Nephron (organoid): ENCODE measurements at regions not wholly inside any gene's neighbourhood (a gene's known extent, or its start where the extent isn't known, plus 50 kb on each side); places are given as distances from the start of the nearest gene placed in this dataset.
A peak's percentile ranks its signal among the peaks of the same experiment; 100 is the strongest.

ENCODE experiments used
- H3K27ac Mint-ChIP-seq, 3 experiments: 2 replicates each; pipeline ENCODE4 v1.8.0; 2020; ENCODE audit warnings: mixed read lengths in 3 of 3, mild to moderate bottlenecking in 2 of 3, moderate library complexity in 1 of 3
- H3K27me3 Mint-ChIP-seq: 2 replicates; pipeline ENCODE4 v1.8.0; 2021; ENCODE audit warnings: low read depth, mild to moderate bottlenecking, moderate library complexity, mixed read lengths
- H3K36me3 Mint-ChIP-seq: 2 replicates; pipeline ENCODE4 v1.8.0; 2020; ENCODE audit warnings: low read depth, mixed read lengths
- H3K4me1 Mint-ChIP-seq: 2 replicates; pipeline ENCODE4 v1.8.0; 2020; ENCODE audit warnings: mixed read lengths
- H3K4me3 Mint-ChIP-seq, 3 experiments: 2 replicates each; pipeline ENCODE4 v1.8.0; 2020; ENCODE audit warnings: mild to moderate bottlenecking in 3 of 3, mixed read lengths in 3 of 3, moderate library complexity in 2 of 3
- H3K9me3 Mint-ChIP-seq: 2 replicates; pipeline ENCODE4 v1.8.0; 2020; ENCODE audit warnings: mixed read lengths
- TF ChIP-seq, protein P1 (sequence below), 3 experiments: fragments of 200-600 bp; sonication (generic); IDR thresholded peaks; one replicate each; pipeline ENCODE4 v1.5.0; 2021; ENCODE audit warnings: antibody characterized with exemption in 3 of 3; ENCODE audit not compliant: unreplicated experiment in 3 of 3

DNA sequence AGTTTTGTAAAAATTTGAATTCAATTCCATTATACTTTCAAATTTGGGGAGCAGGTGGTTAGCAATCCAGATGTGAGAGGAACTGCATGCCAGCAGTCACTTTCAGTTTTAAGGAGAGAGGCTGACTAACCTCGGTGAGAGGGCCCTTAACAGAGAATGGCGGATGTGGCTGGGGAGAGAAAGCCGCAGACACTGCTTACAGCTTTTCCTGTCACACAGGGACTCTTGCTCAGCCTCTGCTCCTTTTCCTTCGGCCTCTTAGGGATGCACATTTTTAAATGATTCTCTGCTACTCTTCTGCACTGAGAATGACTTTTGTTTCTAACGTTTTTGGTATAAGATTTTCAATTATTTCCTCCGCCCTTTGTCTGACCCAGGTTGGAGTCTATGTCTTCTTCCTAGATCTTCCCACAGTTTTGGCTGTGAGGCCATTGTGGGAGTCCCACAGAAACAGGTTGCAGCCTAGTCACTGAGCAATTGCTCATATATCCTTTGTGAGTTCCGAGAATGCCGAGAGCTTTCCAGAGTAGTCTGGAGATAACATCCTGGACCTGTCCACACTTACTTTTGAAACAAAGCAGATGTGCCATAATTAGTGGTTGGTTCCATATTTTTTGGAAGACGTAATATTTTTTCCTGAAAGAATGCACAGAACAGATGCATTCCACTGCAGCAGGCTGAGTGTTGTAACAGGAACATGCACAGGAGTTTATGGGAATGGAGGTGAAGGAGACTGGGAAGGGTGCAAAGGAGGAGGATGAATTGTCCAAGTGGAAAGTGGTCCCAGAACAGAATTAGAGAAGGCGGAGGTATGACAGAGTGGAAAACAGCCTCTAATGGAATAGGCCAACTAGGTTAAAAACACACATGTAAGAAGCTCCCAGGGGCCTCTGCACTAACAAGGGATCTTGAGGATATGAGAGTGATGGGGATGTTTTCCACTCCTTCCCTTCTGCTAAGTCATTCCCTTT lies 168.0 kb upstream of the ZNF32 start:
- Mint-ChIP-seq H3K9me3 (no peaks in the 10 kb centered on the region), H3K36me3 (no peaks in the 10 kb centered on the region), H3K27me3 (peaks cover 8% of the 10 kb centered on the region), H3K4me1 (peaks cover 31% of the 10 kb centered on the region), H3K27ac (peak overlapping the region; percentile 52 to 93 (median 80)), H3K4me3 (peak overlapping the region in 2 of 3 experiments; percentile 2 to 11)
- TF ChIP-seq, protein P1, sequence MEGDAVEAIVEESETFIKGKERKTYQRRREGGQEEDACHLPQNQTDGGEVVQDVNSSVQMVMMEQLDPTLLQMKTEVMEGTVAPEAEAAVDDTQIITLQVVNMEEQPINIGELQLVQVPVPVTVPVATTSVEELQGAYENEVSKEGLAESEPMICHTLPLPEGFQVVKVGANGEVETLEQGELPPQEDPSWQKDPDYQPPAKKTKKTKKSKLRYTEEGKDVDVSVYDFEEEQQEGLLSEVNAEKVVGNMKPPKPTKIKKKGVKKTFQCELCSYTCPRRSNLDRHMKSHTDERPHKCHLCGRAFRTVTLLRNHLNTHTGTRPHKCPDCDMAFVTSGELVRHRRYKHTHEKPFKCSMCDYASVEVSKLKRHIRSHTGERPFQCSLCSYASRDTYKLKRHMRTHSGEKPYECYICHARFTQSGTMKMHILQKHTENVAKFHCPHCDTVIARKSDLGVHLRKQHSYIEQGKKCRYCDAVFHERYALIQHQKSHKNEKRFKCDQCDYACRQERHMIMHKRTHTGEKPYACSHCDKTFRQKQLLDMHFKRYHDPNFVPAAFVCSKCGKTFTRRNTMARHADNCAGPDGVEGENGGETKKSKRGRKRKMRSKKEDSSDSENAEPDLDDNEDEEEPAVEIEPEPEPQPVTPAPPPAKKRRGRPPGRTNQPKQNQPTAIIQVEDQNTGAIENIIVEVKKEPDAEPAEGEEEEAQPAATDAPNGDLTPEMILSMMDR (IDR thresholded peaks at IDR 0.05; ENCODE audit: unreplicated experiment in 3 of 3): no peak

DNA sequence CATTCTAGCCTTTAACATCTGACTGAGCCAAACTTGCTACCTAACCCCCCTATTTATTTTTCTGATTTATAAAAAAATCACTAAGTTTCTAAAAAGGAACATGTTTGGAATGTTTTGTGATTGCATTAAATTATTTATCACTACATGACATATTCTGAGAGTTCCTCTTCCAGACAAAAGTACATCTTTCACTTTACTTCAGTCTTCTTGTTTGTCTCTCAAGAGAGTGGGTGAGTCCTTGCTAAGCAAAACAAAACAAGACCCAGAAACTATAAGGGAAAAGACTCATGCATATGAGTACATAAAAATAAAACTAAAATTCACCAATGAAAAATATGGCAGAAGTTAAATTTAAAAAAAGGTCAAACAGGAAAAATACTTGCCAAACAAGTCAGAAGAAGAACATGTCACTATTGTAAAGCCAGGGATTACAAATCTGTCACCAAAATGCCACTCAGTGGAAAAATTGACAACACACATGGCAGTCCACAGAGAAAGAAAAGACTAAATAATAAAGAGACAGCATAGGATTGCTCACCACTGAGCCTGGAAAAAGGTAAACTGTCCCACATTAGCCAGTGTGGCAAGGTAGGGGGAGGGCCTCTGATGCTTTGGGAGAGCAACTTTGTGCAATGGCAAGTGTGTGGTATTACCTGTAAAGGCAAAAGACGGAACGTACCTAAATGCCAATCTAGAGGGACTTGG lies 166.7 kb upstream of the ZNF32 start:
- Mint-ChIP-seq H3K9me3 (no peaks in the 10 kb centered on the region), H3K36me3 (no peaks in the 10 kb centered on the region), H3K27me3 (no peaks in the 10 kb centered on the region), H3K4me3 (no peak overlapping the region), H3K27ac (peak overlapping the region in 2 of 3 experiments; percentile 44 to 80), H3K4me1 (peaks cover 42% of the 10 kb centered on the region)
- TF ChIP-seq, protein P1 (IDR thresholded peaks at IDR 0.05; ENCODE audit: unreplicated experiment in 3 of 3): no peak

DNA sequence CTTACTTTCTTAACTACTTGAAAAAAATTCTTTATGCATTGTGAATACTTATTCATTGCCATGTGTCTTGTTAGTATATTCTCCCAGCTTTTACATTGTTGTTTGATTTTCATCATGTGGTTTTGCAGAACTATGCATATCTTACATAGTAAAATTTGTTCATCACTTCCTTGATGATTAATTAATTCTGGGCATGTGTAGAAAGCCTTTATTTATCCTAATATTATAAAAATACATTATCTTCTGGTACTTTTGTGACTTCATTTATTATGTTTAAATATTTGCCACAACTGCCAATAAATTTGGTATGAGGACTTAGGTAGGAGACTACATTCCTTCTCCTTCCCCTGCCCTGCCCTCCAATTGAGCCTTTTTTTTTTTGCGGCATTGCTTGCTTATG lies 166.0 kb upstream of the ZNF32 start:
- H3K27ac Mint-ChIP-seq: no peak overlapping the region
- TF ChIP-seq, protein P1 (IDR thresholded peaks at IDR 0.05; ENCODE audit: unreplicated experiment in 3 of 3): no peak
- no peaks in the 10 kb centered on the region for H3K36me3 Mint-ChIP-seq
- H3K4me3 Mint-ChIP-seq: no peak overlapping the region
- peaks cover 35% of the 10 kb centered on the region for H3K4me1 Mint-ChIP-seq
- no peaks in the 10 kb centered on the region for H3K27me3 Mint-ChIP-seq
- no peaks in the 10 kb centered on the region for H3K9me3 Mint-ChIP-seq

DNA sequence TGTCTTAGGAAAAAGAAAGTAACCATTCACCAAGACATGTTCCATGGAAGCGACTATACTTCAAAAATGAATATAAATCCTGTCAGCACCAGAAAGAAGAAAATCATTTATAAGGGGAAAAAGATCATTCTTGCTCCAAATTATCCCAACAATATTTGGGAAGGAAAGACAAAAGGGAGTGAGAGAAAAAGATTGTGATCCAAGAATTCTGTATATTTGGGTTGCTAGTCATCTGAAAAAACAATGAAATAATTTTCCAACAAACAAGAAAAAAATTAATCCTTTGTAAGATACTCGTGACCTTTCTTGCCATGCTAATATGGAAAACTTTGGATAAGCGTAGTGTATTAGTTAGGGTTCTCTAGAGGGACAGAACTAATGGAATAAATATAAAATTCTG lies 163.2 kb upstream of the ZNF32 start:
- Mint-ChIP-seq H3K27ac (peak overlapping the region in 2 of 3 experiments; percentile 50 to 66), H3K4me1 (peaks cover 37% of the 10 kb centered on the region), H3K27me3 (peaks cover 8% of the 10 kb centered on the region), H3K36me3 (no peaks in the 10 kb centered on the region), H3K9me3 (no peaks in the 10 kb centered on the region), H3K4me3 (no peak overlapping the region)
- TF ChIP-seq, protein P1 (IDR thresholded peaks at IDR 0.05; ENCODE audit: unreplicated experiment in 3 of 3): no peak

DNA sequence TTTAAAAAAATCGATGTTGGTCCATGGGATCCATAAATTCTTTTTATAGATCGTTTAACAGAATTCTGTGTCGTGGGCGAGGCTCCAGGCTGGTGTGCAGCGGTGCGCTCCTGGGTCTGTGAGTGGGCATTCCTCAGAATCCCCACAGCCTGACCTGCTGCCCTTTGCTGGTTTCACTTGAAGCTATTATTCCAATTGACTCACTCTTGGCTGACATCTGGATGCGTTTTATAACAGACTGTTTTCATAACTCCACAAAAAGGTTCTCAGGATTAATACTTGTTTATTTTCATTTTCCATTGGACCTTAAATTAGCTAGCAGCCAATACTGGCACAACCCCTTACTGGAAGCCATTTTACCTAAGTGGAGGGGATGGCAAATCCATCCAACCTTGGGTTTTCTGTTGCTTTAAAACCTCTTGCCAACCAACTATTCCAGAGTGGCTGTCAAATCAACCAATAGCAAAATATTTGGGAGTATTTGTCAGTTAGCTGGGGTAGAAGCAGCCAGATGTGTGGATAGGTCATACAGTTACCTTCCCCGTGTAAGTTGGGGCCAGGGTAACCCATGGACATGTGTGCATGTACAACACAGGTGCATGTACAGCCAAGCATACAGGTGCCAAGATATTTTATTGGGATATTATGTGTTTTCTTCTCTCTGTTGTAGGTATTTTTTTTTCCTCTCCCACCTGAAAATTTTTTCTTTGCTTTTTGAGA lies 160.7 kb upstream of the ZNF32 start:
- peak overlapping the region in 2 of 3 experiments; percentile 23 to 69 for H3K27ac Mint-ChIP-seq
- H3K27me3 Mint-ChIP-seq: peaks cover 10% of the 10 kb centered on the region
- H3K36me3 Mint-ChIP-seq: no peaks in the 10 kb centered on the region
- H3K4me3 Mint-ChIP-seq: no peak overlapping the region
- no peaks in the 10 kb centered on the region for H3K9me3 Mint-ChIP-seq
- TF ChIP-seq, protein P1 (IDR thresholded peaks at IDR 0.05; ENCODE audit: unreplicated experiment in 3 of 3): no peak
- H3K4me1 Mint-ChIP-seq: peaks cover 35% of the 10 kb centered on the region
